DMS114 treated with DMSO at 0.1 percent for 48 hours (cell line): ENCODE measurements at regions not wholly inside any gene's neighbourhood (a gene's known extent, or its start where the extent isn't known, plus 50 kb on each side); places are given as distances from the start of the nearest gene placed in this dataset.
"Not testable (repeated sequence)": the region's sequence is repeated elsewhere in the genome, so short reads cannot be mapped to it uniquely, and the experiment has no call there.

Source experiments
- DNase-seq: peaks from one replicate; lab custom pipeline; 2025; ENCODE audit not compliant: unreplicated experiment; lab: John Stamatoyannopoulos, UW

DNA sequence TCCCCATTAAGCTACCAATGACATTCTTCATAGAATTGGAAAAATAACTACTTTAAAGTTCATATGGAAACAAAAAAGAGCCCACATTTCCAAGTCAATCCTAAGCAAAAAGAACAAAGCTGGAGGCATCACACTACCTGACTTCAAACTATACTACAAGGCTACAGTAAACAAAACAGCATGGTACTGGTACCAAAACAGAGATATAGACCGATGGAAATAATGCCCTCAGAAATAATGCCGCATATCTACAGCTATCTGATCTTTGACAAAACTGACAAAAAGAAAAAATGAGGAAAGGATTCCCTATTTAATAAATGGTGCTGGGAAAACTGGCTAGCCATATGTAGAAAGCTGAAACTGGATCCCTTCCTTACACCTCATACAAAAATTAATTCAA is 1520.7 kb upstream of the TPTE start:
- not testable (repeated sequence) for DNase-seq

DNA sequence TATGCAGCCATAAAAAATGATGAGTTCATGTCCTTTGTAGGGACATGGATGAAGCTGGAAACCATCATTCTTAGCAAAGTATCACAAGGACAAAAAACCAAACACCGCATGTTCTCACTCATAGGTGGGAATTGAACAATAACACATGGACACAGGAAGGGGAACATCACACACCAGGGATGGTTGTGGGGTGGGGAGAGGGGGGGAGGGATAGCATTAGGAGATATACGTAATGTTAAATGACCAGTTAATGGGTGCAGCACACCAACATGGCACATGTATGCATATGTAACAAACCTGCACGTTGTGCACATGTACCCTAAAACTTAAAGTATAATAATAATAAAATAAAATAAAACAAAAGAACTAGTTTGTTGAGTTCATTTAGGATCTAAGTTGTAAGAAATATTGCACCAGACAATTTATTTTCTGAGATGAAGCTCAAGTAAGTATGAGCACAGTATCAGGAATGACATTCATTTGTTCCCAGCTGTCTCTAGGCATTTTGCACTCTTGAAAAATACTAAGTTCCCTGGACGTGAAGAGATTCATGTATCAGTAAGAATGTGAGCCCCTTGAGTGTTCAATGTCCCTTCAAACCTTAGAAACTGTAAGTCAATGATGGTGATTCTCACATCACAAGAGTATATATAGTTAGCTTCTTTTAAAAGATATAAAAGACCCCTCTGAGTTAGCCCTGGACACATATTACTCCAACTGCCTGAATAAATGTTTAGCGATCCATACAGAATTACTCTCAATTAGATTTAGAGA is 1519.3 kb upstream of the TPTE start:
- not testable (repeated sequence) for DNase-seq

DNA sequence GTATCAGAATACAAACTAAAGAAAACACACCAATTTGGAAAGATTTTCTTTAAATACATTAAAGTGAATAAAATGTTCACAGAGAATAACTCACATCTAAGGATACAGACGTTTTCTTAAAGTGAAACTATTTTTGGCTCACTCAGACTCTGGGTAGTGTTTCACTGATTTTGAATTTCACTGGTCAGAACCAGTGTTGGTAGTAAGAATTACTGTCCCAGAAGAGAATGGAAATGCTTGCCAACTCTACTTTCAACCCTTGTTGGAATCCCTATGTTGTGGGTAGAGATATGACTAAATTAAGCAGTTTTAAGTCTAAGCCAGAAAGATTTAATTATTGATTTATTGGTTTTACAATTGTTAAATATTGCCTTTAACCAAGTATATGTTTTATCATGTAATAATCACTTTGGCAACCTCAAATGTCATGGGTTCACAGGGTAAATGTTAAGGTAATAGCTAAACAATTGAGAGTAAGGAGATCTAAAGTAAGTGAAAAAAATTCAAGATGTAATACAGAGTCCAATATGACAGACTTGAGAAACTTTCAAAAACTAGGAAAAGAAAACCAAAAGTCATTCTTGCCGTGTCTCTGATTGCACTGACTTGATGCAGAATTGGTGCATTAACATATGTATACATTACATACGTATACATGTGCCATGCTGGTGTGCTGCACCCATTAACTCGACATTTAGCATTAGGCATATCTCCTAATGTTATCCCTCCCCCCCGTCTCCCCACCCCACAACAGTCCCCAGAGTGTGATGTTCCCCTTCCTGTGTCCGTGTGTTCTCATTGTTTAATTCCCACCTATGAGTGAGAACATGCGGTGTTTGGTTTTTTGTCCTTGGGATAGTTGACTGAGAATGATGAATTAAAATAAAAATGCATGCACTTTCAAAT is 1517.2 kb upstream of the TPTE start:
- DNase-seq: not testable (repeated sequence)

DNA sequence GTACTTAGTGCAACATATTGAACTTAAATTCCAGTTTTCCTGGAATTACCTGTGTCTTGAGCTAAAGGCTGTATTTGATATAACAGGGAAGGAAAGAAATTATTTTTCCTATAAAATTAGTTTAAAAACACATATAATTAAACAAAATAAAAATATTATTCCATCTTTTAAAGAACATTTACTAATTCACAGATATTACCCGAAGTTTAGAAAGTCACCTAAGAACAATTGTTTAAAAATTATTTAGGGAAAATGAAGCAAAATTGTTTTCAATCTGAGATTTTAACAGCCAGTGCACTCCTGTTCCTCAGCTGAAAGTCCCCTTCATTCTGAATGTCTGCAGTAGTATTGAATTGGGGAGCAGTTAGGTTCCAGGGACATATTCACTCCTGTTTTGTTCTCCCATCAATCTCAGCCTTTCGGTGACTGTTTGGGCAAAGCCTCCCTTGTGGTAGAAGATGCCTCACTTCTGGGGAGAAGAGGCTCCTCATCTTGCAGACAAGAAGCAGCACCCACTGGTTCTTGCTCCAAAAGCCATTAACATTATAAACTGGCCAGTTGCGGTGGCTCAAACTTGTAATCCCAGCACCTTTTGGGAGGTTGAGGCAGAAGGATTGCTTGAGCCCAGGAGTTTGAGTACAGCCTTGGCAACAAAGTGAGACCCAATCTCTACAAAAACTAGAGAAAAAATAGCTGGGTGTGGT is 1516.4 kb upstream of the TPTE start:
- DNase-seq: not testable (repeated sequence)

DNA sequence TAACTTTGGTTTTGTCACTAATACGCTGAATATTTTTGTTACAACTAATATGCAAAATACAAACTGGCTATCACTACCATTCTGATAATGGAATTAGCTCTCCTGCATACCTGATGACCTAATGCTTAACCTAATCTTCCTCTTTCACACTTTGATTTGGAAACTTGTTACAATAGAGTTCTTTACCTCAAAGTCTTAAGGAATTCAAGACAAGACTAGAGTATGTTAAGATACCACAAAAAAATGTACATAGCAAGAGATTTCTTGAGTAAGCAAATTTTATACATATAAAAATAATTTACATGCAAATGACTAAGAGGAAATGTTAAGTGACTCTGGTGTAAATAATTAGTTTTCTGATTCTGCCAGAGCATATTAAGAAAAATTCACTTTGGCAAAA is 1515.7 kb upstream of the TPTE start:
- not testable (repeated sequence) for DNase-seq

DNA sequence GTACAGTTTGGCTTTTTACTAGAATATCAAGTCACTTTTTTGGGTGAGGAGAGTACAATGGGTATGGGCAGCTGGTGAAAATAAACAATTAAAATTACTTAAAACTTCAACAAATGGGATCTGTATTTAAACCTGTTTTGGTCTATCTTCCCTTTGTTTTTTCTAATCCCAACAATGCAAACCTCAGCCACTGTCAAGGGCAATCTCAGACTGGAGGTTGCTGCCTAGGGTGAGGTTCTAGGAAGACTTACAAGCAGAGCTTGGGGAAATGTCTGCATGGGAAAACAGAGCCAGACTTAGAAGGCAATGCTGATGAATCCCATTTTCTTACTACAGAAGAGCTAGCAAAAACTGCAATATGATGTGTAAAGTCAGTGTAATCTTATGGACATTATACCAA is 1515.3 kb upstream of the TPTE start:
- not testable (repeated sequence) for DNase-seq

DNA sequence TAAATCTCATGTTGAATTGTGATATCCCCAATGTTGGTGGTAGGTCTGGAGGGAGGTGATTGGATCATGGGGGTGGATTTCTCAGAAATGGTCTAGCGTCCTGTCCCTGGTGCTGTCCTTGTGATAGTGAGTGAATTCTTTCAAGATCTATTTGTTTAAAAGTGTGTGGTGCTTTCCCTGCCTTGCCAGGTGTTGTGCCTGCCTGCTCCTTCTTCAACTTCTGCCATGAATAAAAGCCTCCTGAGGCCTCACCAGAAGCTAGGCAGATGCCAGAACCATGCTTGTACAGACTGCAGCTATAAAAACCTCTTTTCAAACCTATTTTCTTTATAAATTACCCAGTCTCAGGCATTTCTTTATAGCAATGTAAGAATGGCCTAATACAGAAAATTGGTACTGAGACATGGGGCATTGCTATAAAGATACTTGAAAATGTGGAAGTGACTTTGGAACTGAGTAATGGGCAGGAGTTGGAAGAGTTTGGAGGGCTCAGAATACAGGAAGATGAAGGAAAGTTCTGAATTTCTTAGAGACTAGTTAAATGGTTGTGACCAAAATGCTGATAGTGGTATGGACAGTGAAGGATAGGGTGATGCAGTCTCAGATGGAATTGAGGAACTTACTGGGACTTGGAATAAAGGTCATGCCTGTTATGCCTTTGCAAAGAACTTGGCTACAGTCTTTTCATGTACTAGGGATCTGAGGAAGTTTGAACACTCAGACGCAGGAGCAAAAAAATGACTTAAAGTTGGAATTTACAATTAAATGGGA is 1514.6 kb upstream of the TPTE start:
- not testable (repeated sequence) for DNase-seq

DNA sequence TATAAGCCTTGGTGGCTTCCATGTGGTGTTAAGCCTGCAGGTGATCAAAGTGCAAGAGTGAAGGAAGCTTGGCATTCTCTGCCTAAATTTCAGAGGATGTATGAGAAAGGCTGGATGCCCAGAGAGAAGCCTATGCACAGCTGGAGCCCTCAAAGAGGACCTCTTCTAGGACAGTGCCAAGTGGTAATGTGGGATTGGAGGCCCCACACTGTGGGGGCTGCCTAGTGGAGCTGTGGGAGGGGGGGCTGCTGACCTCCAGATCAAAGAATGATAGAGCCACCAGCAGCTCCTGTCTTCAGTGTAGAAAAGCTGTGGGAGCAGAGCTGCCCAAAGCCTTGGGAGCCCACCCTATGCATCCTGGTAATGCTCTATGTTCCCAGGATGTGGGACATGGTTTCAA is 1512.7 kb upstream of the TPTE start:
- no peak for DNase-seq

DNA sequence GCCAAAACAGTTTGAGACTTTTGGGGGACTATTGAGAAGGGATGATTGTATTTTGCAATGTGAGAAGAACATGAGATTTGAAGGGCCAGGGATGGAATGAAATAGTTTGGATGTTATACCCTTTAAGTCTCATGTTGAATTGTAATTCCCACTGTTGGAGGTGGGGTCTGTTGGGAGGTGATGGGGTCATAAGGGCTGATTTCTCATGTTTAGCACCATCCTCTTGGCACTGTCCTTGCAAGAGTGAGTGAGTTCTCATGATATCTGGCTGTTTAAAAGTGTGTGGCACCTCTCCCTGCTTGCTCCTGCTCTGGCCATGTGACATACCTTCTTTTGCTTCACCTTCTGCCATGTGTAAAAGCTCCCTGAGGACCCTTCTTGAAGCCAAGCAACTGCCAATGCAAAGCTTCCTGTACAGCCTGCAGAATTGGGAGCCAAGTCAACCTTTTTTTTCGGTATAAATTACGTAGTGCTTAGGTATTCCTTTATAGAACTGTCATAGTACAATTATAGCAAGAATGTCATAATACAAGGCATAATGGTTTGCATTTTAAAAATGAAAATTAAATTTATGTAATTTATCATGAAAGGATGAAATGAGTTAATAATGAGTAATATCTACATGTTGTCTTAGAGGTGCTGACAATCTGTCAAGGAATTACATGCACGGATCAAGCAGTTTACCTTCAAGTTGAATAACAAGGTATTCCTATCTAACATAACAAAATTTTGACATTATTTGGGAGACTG is 1511.9 kb upstream of the TPTE start:
- DNase-seq: not testable (repeated sequence)

DNA sequence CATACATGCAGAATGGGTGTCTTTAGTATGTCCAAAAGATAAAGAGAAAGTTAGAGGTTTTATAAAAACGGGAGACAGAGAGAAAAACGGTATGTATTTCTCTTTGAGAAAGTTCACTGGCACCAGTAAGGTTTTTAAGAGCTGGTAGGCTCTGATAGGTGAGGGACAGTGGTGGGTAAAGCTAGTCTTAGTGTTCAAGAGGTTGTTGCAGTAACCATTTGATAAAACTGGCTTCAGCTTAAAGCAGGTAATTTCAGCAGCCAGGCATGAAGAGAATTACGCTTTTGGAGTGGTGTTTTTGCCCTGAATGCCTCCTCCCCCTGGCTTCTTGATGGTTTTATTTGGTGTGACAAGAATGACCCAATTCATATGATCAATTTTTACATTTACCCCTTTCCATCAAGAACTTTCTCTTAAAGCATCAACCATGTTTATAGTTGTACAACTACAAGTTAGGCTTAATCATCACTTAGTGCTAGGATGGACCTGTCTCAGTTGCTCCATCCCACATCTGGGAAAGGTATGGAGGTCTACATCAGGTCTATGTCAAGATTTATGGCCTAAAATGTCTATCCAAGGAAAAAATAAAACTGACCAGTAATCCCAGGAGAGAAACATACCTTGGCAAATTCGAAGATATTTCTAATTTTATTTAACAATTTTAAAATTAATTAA is 1511.1 kb upstream of the TPTE start:
- not testable (repeated sequence) for DNase-seq

DNA sequence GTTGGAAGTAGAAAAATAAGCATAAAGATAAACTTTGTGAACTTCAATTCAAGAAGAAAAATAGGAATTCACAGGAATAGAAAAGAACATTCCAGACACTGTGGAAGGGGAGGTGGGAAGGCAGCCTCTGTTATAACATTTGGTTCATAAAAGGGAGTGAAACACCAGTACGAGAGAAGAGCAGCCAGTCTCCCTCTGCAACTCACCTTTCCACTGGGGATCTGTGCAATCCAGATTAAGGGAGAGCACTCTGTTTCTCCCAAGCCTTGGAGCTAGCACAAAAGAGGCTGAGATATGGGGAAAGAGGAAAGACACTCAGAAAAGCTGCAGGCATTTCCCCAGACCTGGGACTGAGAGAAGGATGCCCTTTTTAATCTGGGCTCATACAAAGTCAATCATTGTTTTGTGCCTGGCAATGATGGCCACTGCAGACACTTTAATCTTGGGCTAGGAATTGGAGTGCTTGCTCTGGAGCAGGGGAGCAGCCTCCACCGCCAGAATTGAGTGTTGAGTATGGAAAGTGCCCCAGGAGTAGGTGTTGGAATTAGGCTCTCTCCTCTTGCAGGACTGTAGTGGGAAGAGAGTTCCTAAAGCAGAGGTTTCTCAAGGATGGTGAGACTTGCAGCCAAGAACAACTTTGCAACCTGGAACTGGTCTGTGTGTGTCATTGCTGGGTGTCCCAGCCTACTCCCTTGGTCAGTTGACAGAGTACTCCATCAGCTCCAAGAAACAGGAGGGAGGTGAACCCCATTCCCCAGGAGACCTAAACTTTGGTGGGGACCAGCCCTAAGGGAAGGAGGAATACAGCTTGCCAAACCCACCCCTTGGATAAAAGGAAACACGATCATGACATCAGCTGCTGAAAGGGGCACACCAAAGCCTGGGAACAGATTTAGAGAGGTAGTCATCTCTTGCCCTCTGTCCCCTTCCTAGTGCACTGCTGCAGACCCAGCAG is 1510.2 kb upstream of the TPTE start:
- not testable (repeated sequence) for DNase-seq

DNA sequence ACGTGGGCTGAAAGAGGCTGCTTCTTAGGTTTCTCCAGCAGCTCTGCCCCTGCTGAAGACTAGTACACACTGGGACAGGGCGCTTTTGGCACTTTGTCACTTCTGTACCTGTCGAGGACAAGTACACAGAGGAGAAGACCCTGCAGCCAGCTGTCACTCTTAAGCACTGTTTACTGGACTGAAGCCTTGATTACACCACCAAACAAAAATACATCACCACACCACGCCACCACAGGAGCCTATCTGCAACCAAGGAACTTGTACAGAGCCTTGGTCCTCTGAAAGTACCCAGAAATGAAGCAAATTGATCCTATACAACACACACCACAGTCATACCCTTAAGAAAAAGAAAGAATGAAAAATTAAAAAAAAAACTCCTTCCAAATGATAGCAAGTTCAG is 1509.5 kb upstream of the TPTE start:
- DNase-seq: not testable (repeated sequence)

DNA sequence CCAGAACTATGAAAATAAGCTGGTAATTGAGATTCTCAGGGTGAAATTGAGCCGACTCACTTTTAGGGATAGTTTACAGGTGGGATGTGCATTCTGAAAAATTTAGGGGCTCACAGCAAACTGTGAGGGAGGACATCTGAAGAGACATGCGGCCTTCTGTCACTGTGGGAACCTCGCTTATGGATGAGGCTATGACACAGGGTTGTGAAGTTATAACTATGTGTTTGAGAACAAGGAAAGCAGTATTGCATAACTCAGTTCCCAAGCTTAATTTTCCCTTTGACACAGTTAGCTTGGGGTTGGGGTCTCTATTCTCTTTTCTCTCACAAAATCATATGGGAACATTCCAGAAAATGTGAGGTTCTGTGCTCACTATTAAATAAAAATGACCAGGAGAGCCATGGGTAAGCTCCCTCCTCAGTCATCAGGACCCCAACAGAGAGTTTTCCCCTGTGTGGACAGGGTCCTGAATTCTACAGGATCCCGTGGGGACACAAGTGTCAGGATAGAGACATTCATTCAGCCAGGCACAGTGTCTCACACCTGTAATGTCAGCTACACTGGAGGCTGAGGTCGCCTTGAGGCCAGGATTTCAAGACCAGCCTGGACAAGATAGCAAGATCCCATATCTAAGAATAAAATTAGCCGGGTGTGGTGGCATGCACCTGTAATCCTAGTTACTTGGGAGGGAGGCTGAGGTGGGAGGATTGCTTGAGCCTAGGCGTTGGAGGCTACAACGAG is 1507.7 kb upstream of the TPTE start:
- DNase-seq: not testable (repeated sequence)

DNA sequence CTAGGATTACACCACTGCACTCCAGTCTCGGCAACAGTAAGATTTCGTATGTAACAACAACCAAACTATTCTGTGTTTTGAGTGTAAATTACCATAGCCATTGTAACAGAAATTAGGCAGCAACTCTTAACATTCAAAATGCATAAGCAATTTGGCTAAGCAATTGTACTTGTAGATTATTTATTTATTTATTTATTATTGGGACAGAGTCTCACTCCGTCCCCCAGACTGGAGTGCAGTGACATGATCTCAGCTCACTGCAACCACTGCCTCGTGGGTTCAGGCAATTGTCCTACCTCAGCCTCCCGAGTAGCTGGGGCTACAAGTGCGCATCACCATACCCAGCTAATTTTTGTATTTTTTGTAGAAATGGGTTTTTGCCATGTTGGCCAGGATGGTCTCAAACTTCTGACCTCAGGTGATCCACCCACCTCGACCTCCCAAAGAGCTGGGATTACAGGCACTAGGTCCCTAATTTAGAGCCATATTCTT is 1507.1 kb upstream of the TPTE start:
- not testable (repeated sequence) for DNase-seq

DNA sequence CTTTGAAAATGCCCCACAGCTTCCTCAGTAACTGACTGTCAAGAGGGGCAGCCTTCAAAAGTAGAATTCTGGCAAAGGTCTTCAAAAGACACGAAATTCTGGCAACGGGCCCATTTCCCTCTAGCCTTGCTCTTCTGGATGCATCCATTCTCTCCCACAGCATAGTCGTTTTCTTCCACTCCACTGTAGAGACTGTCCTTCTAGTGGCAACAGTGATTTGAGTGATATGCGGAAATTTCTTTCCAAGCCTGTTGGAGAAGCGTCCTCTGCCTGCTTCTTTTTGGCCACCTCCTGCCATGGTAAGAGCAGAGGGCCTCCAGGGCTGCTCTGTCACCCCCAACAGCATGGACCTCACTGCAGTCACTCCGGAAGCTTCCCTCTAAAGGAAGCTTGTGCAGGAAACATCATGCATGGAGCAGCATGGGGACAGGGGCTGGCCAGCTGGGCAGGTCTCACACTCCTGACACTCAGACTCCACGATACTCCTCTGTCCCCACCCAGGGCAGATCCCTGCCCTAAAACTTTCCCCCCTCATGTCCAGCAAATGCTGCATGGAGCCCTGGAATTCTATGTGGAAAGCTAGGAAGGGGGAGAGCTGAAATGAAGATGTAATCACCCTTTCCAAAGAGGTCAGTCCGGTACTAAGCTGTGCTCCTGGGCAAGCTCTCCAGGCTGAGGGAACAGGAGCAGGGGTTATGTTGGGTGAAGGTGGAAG is 1505.7 kb upstream of the TPTE start:
- not testable (repeated sequence) for DNase-seq

DNA sequence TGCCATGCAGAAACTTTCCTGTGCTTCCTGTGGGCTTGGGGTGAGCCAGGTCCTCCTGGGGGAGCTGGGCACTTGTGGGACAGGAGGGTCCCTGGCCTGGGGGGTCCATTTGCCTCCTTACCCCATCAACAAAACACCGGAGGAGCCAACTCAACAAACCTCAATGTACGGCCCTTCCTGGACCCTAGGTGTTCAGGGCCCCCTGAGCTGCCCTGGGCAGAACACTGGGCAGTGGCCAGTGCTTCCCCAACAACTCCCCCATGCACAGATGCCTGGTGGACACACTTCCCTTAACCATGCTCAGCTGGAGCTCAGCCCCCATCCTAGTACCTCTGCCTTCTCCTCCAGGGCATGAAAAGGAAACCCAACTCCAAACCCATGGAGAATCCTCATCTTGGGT is 1504.2 kb upstream of the TPTE start:
- DNase-seq: not testable (repeated sequence)
